Daoy (cell line): ENCODE measurements at regions not wholly inside any gene's neighbourhood (a gene's known extent, or its start where the extent isn't known, plus 50 kb on each side); places are given as distances from the start of the nearest gene placed in this dataset.

ENCODE experiments used
- DNase-seq: peaks from one replicate; pipeline ENCODE4 v3.0.0-alpha.2; 2015; ENCODE audit warnings: low read depth

GRCh38 chr1:73953586-73953985 lies 244.4 kb downstream of the LRRIQ3 start:
- DNase-seq: no peak

- no peak for DNase-seq
These were observed 244.8 kb downstream of the LRRIQ3 start for GRCh38 chr1:73953186-73953585.

GRCh38 chr1:73948055-73948454 lies 249.9 kb downstream of the LRRIQ3 start:
- DNase-seq: no peak

- DNase-seq: no peak
These were observed 251.0 kb downstream of the LRRIQ3 start for GRCh38 chr1:73947009-73947408.

GRCh38 chr1:73943270-73943669 lies 254.7 kb downstream of the LRRIQ3 start:
- no peak for DNase-seq

GRCh38 chr1:73930293-73930692 lies 267.7 kb downstream of the LRRIQ3 start:
- no peak for DNase-seq

- DNase-seq: no peak
These were observed 283.0 kb downstream of the LRRIQ3 start for GRCh38 chr1:73914951-73915350.

GRCh38 chr1:73913025-73913424 lies 285.0 kb downstream of the LRRIQ3 start:
- no peak for DNase-seq

- DNase-seq: no peak
These were observed 286.1 kb downstream of the LRRIQ3 start for GRCh38 chr1:73911849-73912248.

GRCh38 chr1:73910466-73910865 lies 287.5 kb downstream of the LRRIQ3 start:
- no peak for DNase-seq

GRCh38 chr1:73910062-73910461 lies 287.9 kb downstream of the LRRIQ3 start:
- DNase-seq: no peak

- DNase-seq: no peak
These were observed 288.9 kb downstream of the LRRIQ3 start for GRCh38 chr1:73909043-73909562.

- no peak for DNase-seq
These were observed 290.9 kb downstream of the LRRIQ3 start for GRCh38 chr1:73907051-73907450.

- DNase-seq: no peak
These were observed 294.9 kb downstream of the LRRIQ3 start for GRCh38 chr1:73903092-73903491.

GRCh38 chr1:73901738-73902137 lies 296.2 kb downstream of the LRRIQ3 start:
- DNase-seq: no peak

- DNase-seq: no peak
These were observed 298.7 kb downstream of the LRRIQ3 start for GRCh38 chr1:73899311-73899710.

- no peak for DNase-seq
These were observed 299.4 kb downstream of the LRRIQ3 start for GRCh38 chr1:73898540-73898939.

- no peak for DNase-seq
These were observed 310.6 kb downstream of the LRRIQ3 start for GRCh38 chr1:73887412-73887811.

- no peak for DNase-seq
These were observed 311.3 kb downstream of the LRRIQ3 start for GRCh38 chr1:73886716-73887115.

- no peak for DNase-seq
These were observed 323.2 kb downstream of the LRRIQ3 start for GRCh38 chr1:73874806-73875205.

- no peak for DNase-seq
These were observed 329.1 kb downstream of the LRRIQ3 start for GRCh38 chr1:73868810-73869336.

- DNase-seq: no peak
These were observed 335.6 kb downstream of the LRRIQ3 start for GRCh38 chr1:73862355-73862754.

- DNase-seq: no peak
These were observed 337.5 kb downstream of the LRRIQ3 start for GRCh38 chr1:73860421-73860950.

GRCh38 chr1:73859227-73859626 lies 338.7 kb downstream of the LRRIQ3 start:
- no peak for DNase-seq
